ENCODE measurements at regions not wholly inside any gene's neighbourhood (a gene's known extent, or its start where the extent isn't known, plus 50 kb on each side); places are given as distances from the start of the nearest gene placed in this dataset.
"Not testable (repeated sequence)": the region's sequence is repeated elsewhere in the genome, so short reads cannot be mapped to it uniquely, and the experiment has no call there.

- DNase-seq (ENCODE audit: low spot score in 2 of 2) (no peak), ATAC-seq (replicated peaks; ENCODE audit: extremely low read depth, poor library complexity, severe bottlenecking) (no peak)
- Mint-ChIP-seq H3K9me3 (peaks cover 18% of the 10 kb centered on the region), H3K4me3 (no peak overlapping the region), H3K27me3 (no peaks in the 10 kb centered on the region), H3K27ac (ENCODE audit: low read depth) (no peak overlapping the region), H3K4me1 (no peaks in the 10 kb centered on the region), H3K36me3 (ENCODE audit: insufficient read depth) (no peaks in the 10 kb centered on the region)
Observed at GRCh38 chr3:174482541-174482940, 376.6 kb upstream of the NAALADL2 start.

- H3K9me3 Mint-ChIP-seq = peaks cover 21% of the 10 kb centered on the region
- no peak overlapping the region for H3K4me3 Mint-ChIP-seq
- H3K4me1 Mint-ChIP-seq = no peaks in the 10 kb centered on the region
- H3K27me3 Mint-ChIP-seq = no peaks in the 10 kb centered on the region
- no peak for ATAC-seq (replicated peaks; ENCODE audit: extremely low read depth, poor library complexity, severe bottlenecking)
- DNase-seq (ENCODE audit: low spot score in 2 of 2) = no peak
- no peak overlapping the region for H3K27ac Mint-ChIP-seq (ENCODE audit: low read depth)
- H3K36me3 Mint-ChIP-seq (ENCODE audit: insufficient read depth) = no peaks in the 10 kb centered on the region
Observed at GRCh38 chr3:174483254-174483653, 375.9 kb upstream of the NAALADL2 start.

- not testable (repeated sequence) for ATAC-seq (replicated peaks; ENCODE audit: extremely low read depth, poor library complexity, severe bottlenecking); H3K36me3 Mint-ChIP-seq (ENCODE audit: insufficient read depth); H3K4me1 Mint-ChIP-seq; H3K4me3 Mint-ChIP-seq; H3K27me3 Mint-ChIP-seq; H3K27ac Mint-ChIP-seq (ENCODE audit: low read depth); DNase-seq (ENCODE audit: low spot score in 2 of 2)
- H3K9me3 Mint-ChIP-seq = peaks cover 26% of the 10 kb centered on the region
Observed at GRCh38 chr3:174483856-174484255, 375.3 kb upstream of the NAALADL2 start.

GRCh38 chr3:174488527-174488926 lies 370.6 kb upstream of the NAALADL2 start:
- no peaks in the 10 kb centered on the region for H3K27me3 Mint-ChIP-seq
- no peak for DNase-seq (ENCODE audit: low spot score in 2 of 2)
- H3K4me3 Mint-ChIP-seq = no peak overlapping the region

GRCh38 chr3:174495311-174495710 lies 363.8 kb upstream of the NAALADL2 start:
- Mint-ChIP-seq H3K4me1 (no peaks in the 10 kb centered on the region), H3K36me3 (ENCODE audit: insufficient read depth) (no peaks in the 10 kb centered on the region), H3K4me3 (no peak overlapping the region), H3K27ac (ENCODE audit: low read depth) (no peak overlapping the region), H3K9me3 (peaks cover 10% of the 10 kb centered on the region), H3K27me3 (no peaks in the 10 kb centered on the region)
- DNase-seq (ENCODE audit: low spot score in 2 of 2) = no peak
- ATAC-seq (replicated peaks; ENCODE audit: extremely low read depth, poor library complexity, severe bottlenecking) = no peak

More at GRCh38 chr3:174488527-174488926, 370.6 kb upstream of the NAALADL2 start:
- H3K27ac Mint-ChIP-seq (ENCODE audit: low read depth) = no peak overlapping the region
- no peaks in the 10 kb centered on the region for H3K4me1 Mint-ChIP-seq
- H3K9me3 Mint-ChIP-seq = peaks cover 30% of the 10 kb centered on the region
- no peak for ATAC-seq (replicated peaks; ENCODE audit: extremely low read depth, poor library complexity, severe bottlenecking)
- H3K36me3 Mint-ChIP-seq (ENCODE audit: insufficient read depth) = no peaks in the 10 kb centered on the region

GRCh38 chr3:174495928-174496327 lies 363.2 kb upstream of the NAALADL2 start:
- H3K36me3 Mint-ChIP-seq (ENCODE audit: insufficient read depth) = no peaks in the 10 kb centered on the region
- DNase-seq (ENCODE audit: low spot score in 2 of 2) (no peak), ATAC-seq (replicated peaks; ENCODE audit: extremely low read depth, poor library complexity, severe bottlenecking) (no peak)
- no peak overlapping the region for H3K27ac Mint-ChIP-seq (ENCODE audit: low read depth)
- H3K4me1 Mint-ChIP-seq = no peaks in the 10 kb centered on the region
- H3K9me3 Mint-ChIP-seq = peaks cover 10% of the 10 kb centered on the region
- H3K27me3 Mint-ChIP-seq = no peaks in the 10 kb centered on the region
- no peak overlapping the region for H3K4me3 Mint-ChIP-seq

- no peaks in the 10 kb centered on the region for H3K27me3 Mint-ChIP-seq
- no peaks in the 10 kb centered on the region for H3K4me1 Mint-ChIP-seq
- DNase-seq (ENCODE audit: low spot score in 2 of 2) (no peak), ATAC-seq (replicated peaks; ENCODE audit: extremely low read depth, poor library complexity, severe bottlenecking) (no peak)
- no peak overlapping the region for H3K4me3 Mint-ChIP-seq
- peaks cover 10% of the 10 kb centered on the region for H3K9me3 Mint-ChIP-seq
- H3K36me3 Mint-ChIP-seq (ENCODE audit: insufficient read depth) = no peaks in the 10 kb centered on the region
- H3K27ac Mint-ChIP-seq (ENCODE audit: low read depth) = no peak overlapping the region
Observed at GRCh38 chr3:174498638-174499037, 360.5 kb upstream of the NAALADL2 start.

GRCh38 chr3:174505266-174505665 lies 353.9 kb upstream of the NAALADL2 start:
- Mint-ChIP-seq H3K27me3 (no peaks in the 10 kb centered on the region), H3K4me3 (no peak overlapping the region), H3K4me1 (no peaks in the 10 kb centered on the region), H3K27ac (ENCODE audit: low read depth) (no peak overlapping the region), H3K36me3 (ENCODE audit: insufficient read depth) (no peaks in the 10 kb centered on the region), H3K9me3 (peaks cover 3% of the 10 kb centered on the region)
- DNase-seq (ENCODE audit: low spot score in 2 of 2) (no peak), ATAC-seq (replicated peaks; ENCODE audit: extremely low read depth, poor library complexity, severe bottlenecking) (no peak)

- DNase-seq (ENCODE audit: low spot score in 2 of 2) (no peak), ATAC-seq (replicated peaks; ENCODE audit: extremely low read depth, poor library complexity, severe bottlenecking) (no peak)
- Mint-ChIP-seq H3K27me3 (no peaks in the 10 kb centered on the region), H3K9me3 (peaks cover 10% of the 10 kb centered on the region), H3K4me1 (no peaks in the 10 kb centered on the region), H3K4me3 (no peak overlapping the region), H3K36me3 (ENCODE audit: insufficient read depth) (no peaks in the 10 kb centered on the region), H3K27ac (ENCODE audit: low read depth) (no peak overlapping the region)
Observed at GRCh38 chr3:174524203-174524602, 334.9 kb upstream of the NAALADL2 start.

- H3K36me3 Mint-ChIP-seq (ENCODE audit: insufficient read depth) = no peaks in the 10 kb centered on the region
Observed at GRCh38 chr3:174529298-174529697, 329.8 kb upstream of the NAALADL2 start.

GRCh38 chr3:174531262-174531982 lies 327.7 kb upstream of the NAALADL2 start:
- H3K4me3 Mint-ChIP-seq = no peak overlapping the region

More at GRCh38 chr3:174529298-174529697, 329.8 kb upstream of the NAALADL2 start:
- DNase-seq (ENCODE audit: low spot score in 2 of 2) = no peak
- H3K9me3 Mint-ChIP-seq = peaks cover 12% of the 10 kb centered on the region
- H3K4me1 Mint-ChIP-seq = no peaks in the 10 kb centered on the region
- no peak overlapping the region for H3K4me3 Mint-ChIP-seq
- H3K27me3 Mint-ChIP-seq = no peaks in the 10 kb centered on the region
- no peak for ATAC-seq (replicated peaks; ENCODE audit: extremely low read depth, poor library complexity, severe bottlenecking)
- H3K27ac Mint-ChIP-seq (ENCODE audit: low read depth) = no peak overlapping the region

GRCh38 chr3:174532216-174532615 lies 326.9 kb upstream of the NAALADL2 start:
- peaks cover 12% of the 10 kb centered on the region for H3K9me3 Mint-ChIP-seq
- DNase-seq (ENCODE audit: low spot score in 2 of 2) (no peak), ATAC-seq (replicated peaks; ENCODE audit: extremely low read depth, poor library complexity, severe bottlenecking) (no peak)
- H3K27me3 Mint-ChIP-seq = no peaks in the 10 kb centered on the region
- no peak overlapping the region for H3K4me3 Mint-ChIP-seq
- no peaks in the 10 kb centered on the region for H3K4me1 Mint-ChIP-seq
- peaks cover 2% of the 10 kb centered on the region for H3K36me3 Mint-ChIP-seq (ENCODE audit: insufficient read depth)
- no peak overlapping the region for H3K27ac Mint-ChIP-seq (ENCODE audit: low read depth)

More at GRCh38 chr3:174531262-174531982, 327.7 kb upstream of the NAALADL2 start:
- Mint-ChIP-seq H3K9me3 (peaks cover 12% of the 10 kb centered on the region), H3K36me3 (ENCODE audit: insufficient read depth) (peaks cover 2% of the 10 kb centered on the region), H3K4me1 (no peaks in the 10 kb centered on the region), H3K27ac (ENCODE audit: low read depth) (no peak overlapping the region), H3K27me3 (no peaks in the 10 kb centered on the region)
- DNase-seq (ENCODE audit: low spot score in 2 of 2) (no peak), ATAC-seq (replicated peaks; ENCODE audit: extremely low read depth, poor library complexity, severe bottlenecking) (no peak)

- no peaks in the 10 kb centered on the region for H3K4me1 Mint-ChIP-seq
- no peak for ATAC-seq (replicated peaks; ENCODE audit: extremely low read depth, poor library complexity, severe bottlenecking)
- no peaks in the 10 kb centered on the region for H3K27me3 Mint-ChIP-seq
- H3K9me3 Mint-ChIP-seq = peaks cover 12% of the 10 kb centered on the region
- no peak overlapping the region for H3K4me3 Mint-ChIP-seq
- no peak for DNase-seq (ENCODE audit: low spot score in 2 of 2)
- H3K27ac Mint-ChIP-seq (ENCODE audit: low read depth) = no peak overlapping the region
- peaks cover 2% of the 10 kb centered on the region for H3K36me3 Mint-ChIP-seq (ENCODE audit: insufficient read depth)
Observed at GRCh38 chr3:174532776-174533175, 326.4 kb upstream of the NAALADL2 start.
